ENCODE measurements at regions not wholly inside any gene's neighbourhood (a gene's known extent, or its start where the extent isn't known, plus 50 kb on each side); places are given as distances from the start of the nearest gene placed in this dataset.

DNA sequence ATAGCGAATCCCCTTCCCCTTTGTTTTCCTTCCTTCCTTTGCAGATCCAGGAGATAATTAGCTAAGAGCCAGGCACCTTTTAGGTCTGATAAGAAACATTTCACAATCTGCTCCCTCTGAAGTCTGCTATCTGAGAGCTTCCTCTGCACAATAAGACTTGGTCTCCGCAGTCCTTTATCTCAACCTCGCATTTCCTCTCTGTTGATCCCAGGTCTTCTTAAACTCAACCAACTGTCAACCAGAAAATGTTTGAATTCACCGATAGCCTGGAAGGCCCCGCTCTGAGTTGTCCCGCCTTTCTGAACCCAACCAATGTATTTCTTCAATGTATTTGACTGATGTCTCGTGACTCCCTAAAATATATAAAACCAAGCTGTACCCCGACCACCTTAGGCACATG lies 78.4 kb upstream of the CTDP1 start:
- BruUV-seq (replicated peaks), result no TSS peak
- Histone ChIP-seq H3K36me3 (ENCODE audit: insufficient read depth, low read length, poor library complexity, severe bottlenecking) (no peaks in the 10 kb centered on the region), H3K27ac (ENCODE audit: low read depth, low read length, poor library complexity, severe bottlenecking) (no peak overlapping the region), H3K4me3 (ENCODE audit: low read depth, low read length, poor library complexity, severe bottlenecking) (no peak overlapping the region), H3K4me1 (ENCODE audit: insufficient read depth, low read length, poor library complexity, severe bottlenecking) (no peaks in the 10 kb centered on the region), H3K9me3 (ENCODE audit: low read depth, low read length, poor library complexity, severe bottlenecking) (no peaks in the 10 kb centered on the region), H3K27me3 (replicated peaks; ENCODE audit: insufficient read depth, low read depth, low read length, poor library complexity) (peaks cover 8% of the 10 kb centered on the region)
- TF ChIP-seq EZH2 (IDR thresholded peaks at IDR 0.05; ENCODE audit: borderline replicate concordance, low read depth, low read length, poor library complexity, severe bottlenecking), result no peak
- TF ChIP-seq, protein P1, sequence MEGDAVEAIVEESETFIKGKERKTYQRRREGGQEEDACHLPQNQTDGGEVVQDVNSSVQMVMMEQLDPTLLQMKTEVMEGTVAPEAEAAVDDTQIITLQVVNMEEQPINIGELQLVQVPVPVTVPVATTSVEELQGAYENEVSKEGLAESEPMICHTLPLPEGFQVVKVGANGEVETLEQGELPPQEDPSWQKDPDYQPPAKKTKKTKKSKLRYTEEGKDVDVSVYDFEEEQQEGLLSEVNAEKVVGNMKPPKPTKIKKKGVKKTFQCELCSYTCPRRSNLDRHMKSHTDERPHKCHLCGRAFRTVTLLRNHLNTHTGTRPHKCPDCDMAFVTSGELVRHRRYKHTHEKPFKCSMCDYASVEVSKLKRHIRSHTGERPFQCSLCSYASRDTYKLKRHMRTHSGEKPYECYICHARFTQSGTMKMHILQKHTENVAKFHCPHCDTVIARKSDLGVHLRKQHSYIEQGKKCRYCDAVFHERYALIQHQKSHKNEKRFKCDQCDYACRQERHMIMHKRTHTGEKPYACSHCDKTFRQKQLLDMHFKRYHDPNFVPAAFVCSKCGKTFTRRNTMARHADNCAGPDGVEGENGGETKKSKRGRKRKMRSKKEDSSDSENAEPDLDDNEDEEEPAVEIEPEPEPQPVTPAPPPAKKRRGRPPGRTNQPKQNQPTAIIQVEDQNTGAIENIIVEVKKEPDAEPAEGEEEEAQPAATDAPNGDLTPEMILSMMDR (conservative IDR thresholded peaks at IDR 0.05; ENCODE audit: low read depth, low read length), result no peak
- intact Hi-C loops (cut with micrococcal nuclease; ENCODE audit: unreplicated experiment), result no loop called here
- POLR2A ChIA-PET (ENCODE audit: low non-redundant PET), result no interaction called here
- CTCF ChIA-PET, result no interaction called here
- no peak for DNase-seq (ENCODE audit: low spot score)

DNA sequence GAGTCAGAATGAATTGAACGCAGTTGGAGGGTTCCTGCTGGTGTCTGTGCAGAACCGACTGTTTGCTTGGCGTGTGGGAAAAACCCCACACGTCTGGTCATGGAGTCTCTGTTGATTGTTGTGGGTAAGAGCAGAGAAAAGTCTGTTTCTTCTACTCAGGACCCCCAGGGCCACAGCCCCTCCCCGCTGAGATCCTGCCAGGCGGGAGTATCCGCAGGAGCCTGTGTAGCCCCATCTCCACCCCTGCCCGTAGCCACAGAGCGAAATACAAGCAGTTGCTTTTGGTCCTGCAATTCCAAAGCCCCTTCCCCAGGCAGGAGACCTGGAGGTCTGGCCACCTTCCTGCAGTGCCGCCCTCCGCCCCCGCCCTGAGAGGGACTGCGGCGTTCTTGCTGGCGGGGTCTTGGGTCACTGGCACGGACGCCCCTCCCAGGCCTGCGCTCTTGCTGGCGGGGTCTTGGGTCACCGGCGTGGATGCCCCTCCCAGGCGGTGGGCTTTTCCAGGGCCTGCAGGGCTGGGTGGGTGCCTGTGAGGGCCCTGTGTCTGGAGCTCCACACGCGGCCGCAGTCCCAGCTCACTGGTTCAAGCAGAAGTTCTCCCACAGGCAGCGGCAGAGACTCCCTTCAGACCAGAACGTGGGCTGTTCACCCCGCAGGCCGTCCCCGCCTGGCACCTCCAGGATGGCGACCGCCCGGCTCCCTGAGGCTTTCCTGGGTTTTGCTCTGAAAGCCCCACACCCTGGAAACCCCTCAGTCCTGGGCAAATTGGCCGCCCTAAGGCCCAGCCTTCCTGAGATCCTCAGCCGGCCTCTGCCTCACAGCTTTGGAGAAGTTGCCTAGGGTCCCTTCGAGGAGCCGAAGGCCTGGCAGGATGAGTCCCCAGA lies 76.0 kb upstream of the CTDP1 start:
- Histone ChIP-seq H3K4me3 (ENCODE audit: low read depth, low read length, poor library complexity, severe bottlenecking) (no peak overlapping the region), H3K27ac (ENCODE audit: low read depth, low read length, poor library complexity, severe bottlenecking) (no peak overlapping the region), H3K36me3 (ENCODE audit: insufficient read depth, low read length, poor library complexity, severe bottlenecking) (no peaks in the 10 kb centered on the region), H3K4me1 (ENCODE audit: insufficient read depth, low read length, poor library complexity, severe bottlenecking) (no peaks in the 10 kb centered on the region), H3K9me3 (ENCODE audit: low read depth, low read length, poor library complexity, severe bottlenecking) (no peaks in the 10 kb centered on the region), H3K27me3 (replicated peaks; ENCODE audit: insufficient read depth, low read depth, low read length, poor library complexity) (no peaks in the 10 kb centered on the region)
- BruUV-seq (replicated peaks), result no TSS peak
- ChIA-PET POLR2A (ENCODE audit: low non-redundant PET) (no interaction called here), CTCF (no interaction called here)
- TF ChIP-seq, protein P1 (conservative IDR thresholded peaks at IDR 0.05; ENCODE audit: low read depth, low read length), result no peak
- no peak for TF ChIP-seq EZH2 (IDR thresholded peaks at IDR 0.05; ENCODE audit: borderline replicate concordance, low read depth, low read length, poor library complexity, severe bottlenecking)
- DNase-seq (ENCODE audit: low spot score), result no peak
- intact Hi-C loops (cut with micrococcal nuclease; ENCODE audit: unreplicated experiment), result no loop called here

DNA sequence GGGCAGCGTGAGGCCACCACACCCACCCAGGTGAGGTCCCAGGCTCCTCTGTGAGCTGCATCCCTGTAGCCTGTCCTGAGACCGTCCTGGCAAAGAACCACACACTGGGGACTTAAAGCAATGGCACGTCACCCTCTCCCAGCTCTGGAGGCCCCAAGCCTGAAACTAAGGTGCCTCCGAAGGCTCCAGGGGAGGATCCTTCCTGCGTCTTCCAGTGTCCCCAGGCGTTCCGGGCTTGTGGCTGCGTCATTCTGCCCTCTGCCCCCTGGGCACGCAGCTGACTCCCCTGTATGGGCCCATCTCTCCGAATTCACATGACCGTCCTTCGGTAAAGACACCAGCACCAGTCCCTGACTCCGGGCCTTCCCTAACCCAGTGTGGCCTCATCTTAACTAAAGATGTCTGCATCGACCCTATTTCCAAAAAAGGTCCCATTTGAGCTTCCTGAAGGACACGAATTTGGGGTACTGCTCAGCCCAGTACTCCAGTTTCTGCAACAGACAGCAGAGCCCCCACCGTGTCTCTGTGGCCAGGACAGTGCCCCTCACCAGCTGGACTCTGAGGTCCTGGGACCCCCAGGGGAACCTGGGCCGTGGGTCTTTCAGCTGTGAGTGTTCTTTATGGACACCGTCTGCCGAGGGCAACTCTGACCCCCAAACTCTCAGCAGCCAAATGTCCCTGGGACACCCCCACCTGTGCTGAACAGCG lies 75.2 kb upstream of the CTDP1 start:
- no TSS peak for BruUV-seq (replicated peaks)
- TF ChIP-seq EZH2 (IDR thresholded peaks at IDR 0.05; ENCODE audit: borderline replicate concordance, low read depth, low read length, poor library complexity, severe bottlenecking), result no peak
- TF ChIP-seq, protein P1 (conservative IDR thresholded peaks at IDR 0.05; ENCODE audit: low read depth, low read length), result no peak
- no peaks in the 10 kb centered on the region for H3K4me1 ChIP-seq (ENCODE audit: insufficient read depth, low read length, poor library complexity, severe bottlenecking)
- H3K27me3 ChIP-seq (replicated peaks; ENCODE audit: insufficient read depth, low read depth, low read length, poor library complexity), result no peaks in the 10 kb centered on the region
- CTCF ChIA-PET, result no interaction called here
- no peaks in the 10 kb centered on the region for H3K36me3 ChIP-seq (ENCODE audit: insufficient read depth, low read length, poor library complexity, severe bottlenecking)
- intact Hi-C loops (cut with micrococcal nuclease; ENCODE audit: unreplicated experiment), result no loop called here
- H3K27ac ChIP-seq (ENCODE audit: low read depth, low read length, poor library complexity, severe bottlenecking), result no peak overlapping the region
- H3K4me3 ChIP-seq (ENCODE audit: low read depth, low read length, poor library complexity, severe bottlenecking), result no peak overlapping the region
- H3K9me3 ChIP-seq (ENCODE audit: low read depth, low read length, poor library complexity, severe bottlenecking), result no peaks in the 10 kb centered on the region
- POLR2A ChIA-PET (ENCODE audit: low non-redundant PET), result no interaction called here
- DNase-seq (ENCODE audit: low spot score), result no peak
